ENCODE measurements at regions not wholly inside any gene's neighbourhood (a gene's known extent, or its start where the extent isn't known, plus 50 kb on each side); places are given as distances from the start of the nearest gene placed in this dataset.

DNA sequence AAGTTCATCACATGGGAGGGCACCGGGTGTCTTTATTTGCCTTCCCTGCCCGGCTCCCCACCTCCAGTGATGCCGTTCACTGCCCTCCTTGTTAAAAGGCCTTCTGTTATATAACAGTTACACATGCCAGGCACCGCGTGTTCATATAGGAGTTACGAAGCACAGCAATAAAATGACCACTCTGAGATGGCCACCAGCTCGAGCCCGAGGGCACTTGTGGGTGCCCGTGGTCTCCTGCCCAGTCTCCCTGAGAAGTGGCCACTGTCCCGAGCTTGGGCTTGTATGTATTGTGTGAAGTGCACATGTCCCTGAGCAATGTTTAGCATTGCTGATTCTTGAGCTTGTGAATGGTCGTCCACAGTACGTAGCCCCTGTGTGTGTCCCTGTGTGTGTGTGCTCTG, 355.6 kb downstream of the SEC14L1 start:
- peaks cover 6% of the 10 kb centered on the region for H3K36me3 ChIP-seq (ENCODE audit: control insufficient read depth, insufficient read depth, low read length)
- no peak overlapping the region for H3K4me3 ChIP-seq (ENCODE audit: low read depth, low read length)
- no peaks in the 10 kb centered on the region for H3K27me3 ChIP-seq (ENCODE audit: control insufficient read depth, insufficient read depth, low read length)
- TF ChIP-seq, protein P1, sequence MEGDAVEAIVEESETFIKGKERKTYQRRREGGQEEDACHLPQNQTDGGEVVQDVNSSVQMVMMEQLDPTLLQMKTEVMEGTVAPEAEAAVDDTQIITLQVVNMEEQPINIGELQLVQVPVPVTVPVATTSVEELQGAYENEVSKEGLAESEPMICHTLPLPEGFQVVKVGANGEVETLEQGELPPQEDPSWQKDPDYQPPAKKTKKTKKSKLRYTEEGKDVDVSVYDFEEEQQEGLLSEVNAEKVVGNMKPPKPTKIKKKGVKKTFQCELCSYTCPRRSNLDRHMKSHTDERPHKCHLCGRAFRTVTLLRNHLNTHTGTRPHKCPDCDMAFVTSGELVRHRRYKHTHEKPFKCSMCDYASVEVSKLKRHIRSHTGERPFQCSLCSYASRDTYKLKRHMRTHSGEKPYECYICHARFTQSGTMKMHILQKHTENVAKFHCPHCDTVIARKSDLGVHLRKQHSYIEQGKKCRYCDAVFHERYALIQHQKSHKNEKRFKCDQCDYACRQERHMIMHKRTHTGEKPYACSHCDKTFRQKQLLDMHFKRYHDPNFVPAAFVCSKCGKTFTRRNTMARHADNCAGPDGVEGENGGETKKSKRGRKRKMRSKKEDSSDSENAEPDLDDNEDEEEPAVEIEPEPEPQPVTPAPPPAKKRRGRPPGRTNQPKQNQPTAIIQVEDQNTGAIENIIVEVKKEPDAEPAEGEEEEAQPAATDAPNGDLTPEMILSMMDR (IDR thresholded peaks at IDR 0.05; ENCODE audit: insufficient read depth, low read length, poor library complexity, severe bottlenecking), result no peak
- no peak for DNase-seq (ENCODE audit: low read depth)

DNA sequence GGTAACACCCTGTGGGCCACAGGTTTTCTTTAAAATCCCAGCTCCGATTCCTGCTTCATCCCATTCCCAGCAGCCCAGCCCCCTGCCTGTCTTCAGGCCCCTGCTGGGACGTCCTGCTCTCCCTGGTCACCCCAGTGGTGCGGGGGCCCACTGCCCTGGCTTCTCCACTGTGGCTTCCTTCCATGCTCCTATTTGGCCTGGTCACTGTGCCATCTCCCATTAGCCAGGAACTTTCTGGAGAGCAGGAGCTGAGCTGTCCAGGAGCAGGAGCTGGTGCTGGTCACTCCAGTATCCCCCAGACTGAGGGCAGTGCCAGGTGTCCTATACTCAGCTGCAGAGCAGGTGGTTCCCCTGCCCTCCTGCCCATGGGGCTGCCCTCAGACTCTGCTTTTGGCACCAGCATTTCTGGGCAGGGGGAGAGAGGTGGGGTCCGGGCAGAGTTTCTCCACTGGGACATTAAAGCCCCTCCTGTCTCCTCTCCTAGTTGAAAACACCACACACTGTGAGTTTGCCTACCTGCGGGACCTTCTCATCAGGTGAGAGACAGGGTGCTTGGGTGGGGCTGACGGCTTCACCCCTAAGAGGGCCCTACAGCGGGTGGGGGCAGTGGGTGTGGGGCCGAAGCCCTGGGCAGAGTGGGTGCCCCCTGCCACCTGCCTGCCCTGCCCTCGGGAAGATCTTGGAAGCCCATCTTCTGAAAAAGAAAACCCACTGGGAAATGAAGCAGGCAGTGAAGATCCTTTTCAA, 356.2 kb downstream of the SEC14L1 start:
- no peak overlapping the region for H3K4me3 ChIP-seq (ENCODE audit: low read depth, low read length)
- DNase-seq (ENCODE audit: low read depth), result no peak
- H3K27me3 ChIP-seq (ENCODE audit: control insufficient read depth, insufficient read depth, low read length), result no peaks in the 10 kb centered on the region
- TF ChIP-seq, protein P1 (IDR thresholded peaks at IDR 0.05; ENCODE audit: insufficient read depth, low read length, poor library complexity, severe bottlenecking), result no peak
- peaks cover 6% of the 10 kb centered on the region for H3K36me3 ChIP-seq (ENCODE audit: control insufficient read depth, insufficient read depth, low read length)

DNA sequence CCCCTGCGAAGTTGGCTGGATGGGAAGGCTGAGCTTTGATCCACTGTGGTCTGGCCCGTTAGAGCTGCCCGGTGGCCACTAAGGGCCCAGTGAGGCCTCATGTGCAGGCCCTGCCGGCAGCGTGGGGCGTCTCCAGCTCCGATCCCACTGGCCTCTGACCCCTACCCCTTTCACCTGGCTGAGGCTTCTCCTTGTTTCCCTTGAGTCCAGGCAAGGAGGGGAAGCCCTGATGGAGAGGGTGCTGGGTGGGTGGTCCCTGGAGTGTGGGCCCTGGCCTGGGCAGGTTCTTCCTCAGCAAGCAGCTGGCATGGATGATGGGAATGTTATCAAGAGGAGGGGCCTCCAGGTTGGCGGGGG, 356.8 kb downstream of the SEC14L1 start:
- DNase-seq (ENCODE audit: low read depth), result no peak
- Histone ChIP-seq H3K4me3 (ENCODE audit: low read depth, low read length) (no peak overlapping the region), H3K36me3 (ENCODE audit: control insufficient read depth, insufficient read depth, low read length) (peaks cover 6% of the 10 kb centered on the region), H3K27me3 (ENCODE audit: control insufficient read depth, insufficient read depth, low read length) (no peaks in the 10 kb centered on the region)
- TF ChIP-seq, protein P1 (IDR thresholded peaks at IDR 0.05; ENCODE audit: insufficient read depth, low read length, poor library complexity, severe bottlenecking), result no peak

DNA sequence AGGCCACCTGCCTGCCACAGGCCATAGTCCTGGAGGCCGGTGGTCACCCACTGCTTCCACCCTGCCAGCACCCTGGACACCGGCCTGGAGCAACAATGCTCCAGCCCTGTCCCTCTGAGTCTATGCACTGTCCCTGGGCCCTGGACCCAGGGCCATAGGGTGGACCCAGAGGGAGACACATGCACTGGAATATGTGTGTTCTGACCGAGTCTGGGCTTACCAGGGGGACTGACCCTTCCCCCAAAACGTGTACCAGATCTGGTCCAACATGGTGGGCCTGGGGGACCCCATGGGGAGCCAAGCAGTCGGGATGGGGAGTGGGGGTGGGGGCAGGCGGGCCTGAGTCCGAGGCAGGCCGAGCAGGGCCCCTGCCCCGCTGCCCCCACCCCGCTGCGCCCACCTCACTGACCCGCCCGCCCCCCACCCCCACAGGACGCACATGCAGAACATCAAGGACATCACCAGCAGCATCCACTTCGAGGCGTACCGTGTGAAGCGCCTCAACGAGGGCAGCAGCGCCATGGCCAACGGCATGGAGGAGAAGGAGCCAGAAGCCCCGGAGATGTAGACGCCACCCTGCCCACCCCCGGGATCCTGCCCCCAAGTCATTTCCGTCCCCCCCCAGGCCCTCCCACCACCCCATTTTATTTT, 357.4 kb downstream of the SEC14L1 start:
- Histone ChIP-seq H3K36me3 (ENCODE audit: control insufficient read depth, insufficient read depth, low read length) (peaks cover 4% of the 10 kb centered on the region), H3K4me3 (ENCODE audit: low read depth, low read length) (no peak overlapping the region), H3K27me3 (ENCODE audit: control insufficient read depth, insufficient read depth, low read length) (no peaks in the 10 kb centered on the region)
- TF ChIP-seq, protein P1 (IDR thresholded peaks at IDR 0.05; ENCODE audit: insufficient read depth, low read length, poor library complexity, severe bottlenecking), result no peak
- no peak for DNase-seq (ENCODE audit: low read depth)

DNA sequence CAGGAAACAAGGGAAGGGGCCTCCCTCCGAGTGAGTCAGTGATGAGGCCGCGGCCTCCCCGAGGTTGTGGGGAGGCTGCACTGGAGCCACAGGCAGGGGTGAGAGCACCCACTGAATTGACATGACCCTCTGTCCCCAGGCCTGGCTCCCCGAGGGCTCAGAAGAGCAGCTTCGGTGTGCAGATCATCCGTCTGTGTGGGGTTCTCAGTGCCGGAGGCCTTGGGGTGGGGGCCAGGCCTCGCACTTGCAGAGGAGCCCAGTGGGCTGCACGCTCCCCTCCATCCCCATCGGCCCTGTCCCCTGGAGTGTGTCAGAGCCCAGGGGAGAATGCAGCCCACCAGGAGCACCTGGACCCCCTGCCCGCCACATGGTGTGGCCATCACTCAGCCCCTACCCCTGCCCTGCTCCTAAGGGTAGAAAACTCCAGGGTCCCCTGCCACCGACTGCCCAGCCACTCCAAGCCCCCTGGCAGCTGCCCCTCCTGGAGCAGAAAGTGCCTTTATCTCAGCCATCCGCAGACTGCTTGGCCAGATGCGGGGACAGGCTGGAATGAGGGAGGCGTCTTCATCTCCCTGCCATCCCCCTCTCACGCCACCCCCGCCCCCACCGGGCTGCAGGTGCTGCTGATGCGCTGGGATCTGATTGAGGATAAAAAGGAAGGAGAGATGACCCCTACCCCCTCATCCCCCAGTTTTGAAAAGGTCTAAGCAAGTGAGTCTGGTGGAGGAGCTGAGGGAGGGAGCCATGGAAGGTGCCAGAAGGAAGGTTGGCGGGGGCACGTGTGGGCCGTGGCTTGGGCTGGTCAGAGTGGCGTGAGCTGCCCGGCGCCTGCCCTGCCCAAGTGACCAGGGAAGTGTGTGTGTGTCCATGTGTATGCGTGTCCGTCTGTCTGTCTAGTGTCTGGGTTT, 358.3 kb downstream of the SEC14L1 start:
- no peak for DNase-seq (ENCODE audit: low read depth)
- Histone ChIP-seq H3K27me3 (ENCODE audit: control insufficient read depth, insufficient read depth, low read length) (no peaks in the 10 kb centered on the region), H3K4me3 (ENCODE audit: low read depth, low read length) (no peak overlapping the region), H3K36me3 (ENCODE audit: control insufficient read depth, insufficient read depth, low read length) (peaks cover 4% of the 10 kb centered on the region)
- TF ChIP-seq, protein P1 (IDR thresholded peaks at IDR 0.05; ENCODE audit: insufficient read depth, low read length, poor library complexity, severe bottlenecking), result no peak
